Neural cell (in vitro differentiated cells): ENCODE measurements at regions not wholly inside any gene's neighbourhood (a gene's known extent, or its start where the extent isn't known, plus 50 kb on each side); places are given as distances from the start of the nearest gene placed in this dataset.

ENCODE experiments used
- H2AFZ ChIP-seq: fragments of 200-600, 300-800 bp; sonication (generic), shearing (Covaris generic); 2 replicates; pipeline ENCODE4 v1.6.0; 2014; ENCODE audit warnings: low read depth, mild to moderate bottlenecking, antibody characterized with exemption, low read length, moderate library complexity
- H3F3A ChIP-seq: fragments of 200-600 bp; shearing (Covaris generic); 2 replicates; pipeline ENCODE4 v1.6.1; 2016; ENCODE audit warnings: mild to moderate bottlenecking, moderate library complexity, mixed read lengths, antibody characterized with exemption, low read length; ENCODE audit not compliant: insufficient read depth, poor library complexity, severe bottlenecking
- H3K27ac ChIP-seq: fragments of 200-600, 300-800 bp; sonication (generic), shearing (Covaris generic); 2 replicates; pipeline ENCODE4 v1.5.1; 2014; ENCODE audit warnings: mild to moderate bottlenecking, low read length, moderate library complexity
- H3K27me3 ChIP-seq: fragments of 300-800, 200-600 bp; sonication (generic), shearing (Covaris generic); 2 replicates; pipeline ENCODE4 v1.6.0; 2014; ENCODE audit warnings: mild to moderate bottlenecking, low read depth, low read length, moderate library complexity; ENCODE audit not compliant: insufficient read depth
- H3K36me3 ChIP-seq: fragments of 300-800, 200-600 bp; sonication (generic), shearing (Covaris generic); 2 replicates; pipeline ENCODE4 v1.5.1; 2014; ENCODE audit warnings: mild to moderate bottlenecking, antibody characterized with exemption, low read length, moderate library complexity; ENCODE audit not compliant: insufficient read depth
- H3K4me2 ChIP-seq: fragments of 300-800, 200-600 bp; sonication (generic), shearing (Covaris generic); 2 replicates; pipeline ENCODE4 v1.6.0; 2014; ENCODE audit warnings: mild to moderate bottlenecking, low read length
- H3K4me3 ChIP-seq: fragments of 300-800, 200-600 bp; sonication (generic), shearing (Covaris generic); 2 replicates; pipeline ENCODE4 v1.5.1; 2014; ENCODE audit warnings: mild to moderate bottlenecking, low read length, moderate library complexity
- H3K79me2 ChIP-seq: fragments of 200-600 bp; shearing (Covaris generic); replicated peaks from 2 replicates; pipeline ENCODE4 v1.6.0; 2014; ENCODE audit warnings: mild to moderate bottlenecking, low read length, moderate library complexity; ENCODE audit not compliant: insufficient read depth
- H3K9ac ChIP-seq: fragments of 300-800, 200-600 bp; sonication (generic), shearing (Covaris generic); 2 replicates; pipeline ENCODE4 v1.6.1; 2016; ENCODE audit warnings: mild to moderate bottlenecking, low read length, mixed read lengths
- H3K9me2 ChIP-seq: fragments of 200-600 bp; shearing (Covaris generic); 2 replicates; pipeline ENCODE4 v1.6.1; 2016; ENCODE audit warnings: mild to moderate bottlenecking, low read length, mixed read lengths; ENCODE audit not compliant: insufficient read depth
- H3K9me3 ChIP-seq: fragments of 200-600, 300-800 bp; sonication (generic), shearing (Covaris generic); 2 replicates; pipeline ENCODE4 v1.6.1; 2016; ENCODE audit warnings: mild to moderate bottlenecking, mixed run types, low read length, moderate library complexity, mixed read lengths
- H4K20me1 ChIP-seq: fragments of 200-600 bp; shearing (Covaris generic); 2 replicates; pipeline ENCODE4 v1.6.1; 2016; ENCODE audit warnings: mild to moderate bottlenecking, mixed run types; ENCODE audit not compliant: insufficient read depth
- CTCF ChIP-seq: fragments of 450-650 bp; IDR thresholded peaks from 2 replicates; pipeline ENCODE4 v1.5.1; 2014; ENCODE audit warnings: antibody characterized with exemption, mild to moderate bottlenecking, moderate library complexity; ENCODE audit not compliant: poor library complexity, severe bottlenecking
- EP300 ChIP-seq: fragments of 450-650 bp; conservative IDR thresholded peaks from 2 replicates; pipeline ENCODE4 v1.6.1; 2014; ENCODE audit warnings: antibody characterized with exemption, mild to moderate bottlenecking, moderate library complexity; ENCODE audit not compliant: poor library complexity, severe bottlenecking
- EZH2 ChIP-seq: fragments of 200-600, 300-800 bp; shearing (Covaris generic), sonication (generic); IDR thresholded peaks from 2 replicates; pipeline ENCODE4 v1.6.1; 2014; ENCODE audit warnings: antibody characterized with exemption, low read length, borderline replicate concordance, mild to moderate bottlenecking; ENCODE audit not compliant: insufficient read depth, poor library complexity, severe bottlenecking
- MXI1 ChIP-seq: fragments of 450-650 bp; conservative IDR thresholded peaks from 2 replicates; pipeline ENCODE4 v1.6.1; 2014; ENCODE audit warnings: antibody characterized with exemption, mild to moderate bottlenecking; ENCODE audit not compliant: poor library complexity, severe bottlenecking
- POLR2AphosphoS5 ChIP-seq: IDR thresholded peaks from 2 replicates; pipeline ENCODE4 v1.6.1; 2012
- RAD21 ChIP-seq: fragments of 450-650 bp; conservative IDR thresholded peaks from 2 replicates; pipeline ENCODE4 v1.6.1; 2014; ENCODE audit warnings: antibody characterized with exemption, mild to moderate bottlenecking, moderate library complexity
- SMC3 ChIP-seq: fragments of 450-650 bp; conservative IDR thresholded peaks from 2 replicates; pipeline ENCODE4 v1.6.1; 2014; ENCODE audit warnings: antibody characterized with exemption, mild to moderate bottlenecking, moderate library complexity; ENCODE audit not compliant: poor library complexity
- TAF1 ChIP-seq: IDR thresholded peaks from 2 replicates; pipeline ENCODE4 v1.6.1; 2012; ENCODE audit warnings: low read depth
- TF ChIP-seq, protein P1 (sequence below): IDR thresholded peaks from 2 replicates; pipeline ENCODE4 v1.6.1; 2012; ENCODE audit warnings: borderline replicate concordance

DNA sequence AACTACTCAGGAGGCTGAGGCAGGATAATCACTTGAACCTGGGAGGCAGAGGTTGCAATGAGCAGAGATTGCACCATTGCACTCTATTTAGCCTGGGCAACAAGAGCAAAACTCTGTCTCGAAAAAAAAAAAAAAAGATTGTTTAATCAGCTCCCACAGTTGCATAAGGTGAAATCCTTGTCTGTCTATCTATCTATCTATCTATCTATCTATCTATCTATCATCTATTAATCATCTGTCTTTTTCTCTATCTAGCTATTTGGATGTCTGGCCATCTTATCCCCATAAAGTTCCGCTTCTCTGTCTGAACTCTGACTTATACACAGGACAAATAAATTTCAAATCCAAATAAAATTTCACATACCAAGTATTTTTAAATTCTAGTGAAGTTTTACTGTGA, 223.2 kb upstream of the PGRMC2 start:
- Histone ChIP-seq H3K4me2 (no peak overlapping the region), H3K4me3 (no peak overlapping the region)
- TF ChIP-seq SMC3 (no peak), MXI1 (no peak), TAF1 (no peak), CTCF (no peak), RAD21 (no peak), POLR2AphosphoS5 (no peak), EP300 (no peak)
- TF ChIP-seq, protein P1, sequence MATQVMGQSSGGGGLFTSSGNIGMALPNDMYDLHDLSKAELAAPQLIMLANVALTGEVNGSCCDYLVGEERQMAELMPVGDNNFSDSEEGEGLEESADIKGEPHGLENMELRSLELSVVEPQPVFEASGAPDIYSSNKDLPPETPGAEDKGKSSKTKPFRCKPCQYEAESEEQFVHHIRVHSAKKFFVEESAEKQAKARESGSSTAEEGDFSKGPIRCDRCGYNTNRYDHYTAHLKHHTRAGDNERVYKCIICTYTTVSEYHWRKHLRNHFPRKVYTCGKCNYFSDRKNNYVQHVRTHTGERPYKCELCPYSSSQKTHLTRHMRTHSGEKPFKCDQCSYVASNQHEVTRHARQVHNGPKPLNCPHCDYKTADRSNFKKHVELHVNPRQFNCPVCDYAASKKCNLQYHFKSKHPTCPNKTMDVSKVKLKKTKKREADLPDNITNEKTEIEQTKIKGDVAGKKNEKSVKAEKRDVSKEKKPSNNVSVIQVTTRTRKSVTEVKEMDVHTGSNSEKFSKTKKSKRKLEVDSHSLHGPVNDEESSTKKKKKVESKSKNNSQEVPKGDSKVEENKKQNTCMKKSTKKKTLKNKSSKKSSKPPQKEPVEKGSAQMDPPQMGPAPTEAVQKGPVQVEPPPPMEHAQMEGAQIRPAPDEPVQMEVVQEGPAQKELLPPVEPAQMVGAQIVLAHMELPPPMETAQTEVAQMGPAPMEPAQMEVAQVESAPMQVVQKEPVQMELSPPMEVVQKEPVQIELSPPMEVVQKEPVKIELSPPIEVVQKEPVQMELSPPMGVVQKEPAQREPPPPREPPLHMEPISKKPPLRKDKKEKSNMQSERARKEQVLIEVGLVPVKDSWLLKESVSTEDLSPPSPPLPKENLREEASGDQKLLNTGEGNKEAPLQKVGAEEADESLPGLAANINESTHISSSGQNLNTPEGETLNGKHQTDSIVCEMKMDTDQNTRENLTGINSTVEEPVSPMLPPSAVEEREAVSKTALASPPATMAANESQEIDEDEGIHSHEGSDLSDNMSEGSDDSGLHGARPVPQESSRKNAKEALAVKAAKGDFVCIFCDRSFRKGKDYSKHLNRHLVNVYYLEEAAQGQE, result no peak

DNA sequence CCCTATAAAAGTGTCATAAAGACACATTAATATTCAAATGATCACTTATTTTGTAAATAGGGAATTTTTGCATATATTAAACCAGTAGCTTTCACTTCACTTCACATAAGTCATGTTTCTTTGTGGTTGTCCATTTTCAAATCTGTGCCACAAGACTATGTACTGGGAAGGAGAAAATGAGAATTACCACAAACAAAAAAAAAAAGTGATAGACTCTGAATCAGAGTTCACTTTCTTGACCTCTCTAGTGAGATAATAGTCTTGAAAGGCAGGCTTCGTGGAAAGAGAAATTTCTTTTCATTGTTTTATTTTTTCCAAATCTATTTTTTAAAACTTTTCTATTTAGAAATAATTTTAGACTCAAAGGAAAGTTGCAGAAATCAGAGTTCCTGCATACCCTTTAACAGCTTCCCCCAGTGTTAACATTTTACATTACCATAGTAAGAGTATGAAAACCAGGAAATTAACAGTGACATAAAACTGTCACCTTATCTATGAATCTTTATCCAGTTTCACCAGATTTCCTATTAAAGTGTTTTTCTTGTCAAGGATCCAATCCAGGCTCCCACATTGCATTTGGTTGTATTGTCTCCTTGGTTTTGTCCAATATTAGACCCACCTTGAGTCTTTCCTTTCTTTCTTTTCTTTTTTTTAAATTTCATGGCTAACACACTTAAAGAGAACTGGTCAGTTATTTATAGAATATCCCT, 215.4 kb upstream of the PGRMC2 start:
- Histone ChIP-seq H3K9ac (no peak overlapping the region), H3K79me2 (no peaks in the 10 kb centered on the region), H3K4me3 (no peak overlapping the region), H3K4me2 (no peak overlapping the region), H3K36me3 (no peaks in the 10 kb centered on the region), H3K27me3 (no peaks in the 10 kb centered on the region), H3K9me2 (no peaks in the 10 kb centered on the region), H4K20me1 (no peaks in the 10 kb centered on the region), H3K9me3 (no peaks in the 10 kb centered on the region), H3K27ac (no peak overlapping the region), H3F3A (no peaks in the 10 kb centered on the region), H2AFZ (no peak overlapping the region)
- TF ChIP-seq SMC3 (no peak), POLR2AphosphoS5 (no peak), EZH2 (no peak), EP300 (no peak), MXI1 (no peak), TAF1 (no peak), RAD21 (no peak), CTCF (no peak)
- TF ChIP-seq, protein P1, result no peak

More for the DNA sequence above, 223.2 kb upstream of the PGRMC2 start:
- H3K36me3 ChIP-seq, result no peaks in the 10 kb centered on the region
- no peak overlapping the region for H3K9ac ChIP-seq
- no peaks in the 10 kb centered on the region for H3F3A ChIP-seq
- no peaks in the 10 kb centered on the region for H3K9me3 ChIP-seq
- H3K27me3 ChIP-seq, result no peaks in the 10 kb centered on the region
- H3K27ac ChIP-seq, result no peak overlapping the region
- no peaks in the 10 kb centered on the region for H3K9me2 ChIP-seq
- H4K20me1 ChIP-seq, result no peaks in the 10 kb centered on the region
- H3K79me2 ChIP-seq, result no peaks in the 10 kb centered on the region
- no peak overlapping the region for H2AFZ ChIP-seq
